ENCODE measurements at regions not wholly inside any gene's neighbourhood (a gene's known extent, or its start where the extent isn't known, plus 50 kb on each side); places are given as distances from the start of the nearest gene placed in this dataset.

- no peak for TF ChIP-seq CTCF (IDR thresholded peaks at IDR 0.05)
- TF ChIP-seq POLR2A (IDR thresholded peaks at IDR 0.05), result no peak
These were observed 780.5 kb upstream of the FAM98A start for GRCh38 chr2:34379586-34379985.
